ENCODE measurements at regions not wholly inside any gene's neighbourhood (a gene's known extent, or its start where the extent isn't known, plus 50 kb on each side); places are given as distances from the start of the nearest gene placed in this dataset.
"Not testable (repeated sequence)": the region's sequence is repeated elsewhere in the genome, so short reads cannot be mapped to it uniquely, and the experiment has no call there.

DNA sequence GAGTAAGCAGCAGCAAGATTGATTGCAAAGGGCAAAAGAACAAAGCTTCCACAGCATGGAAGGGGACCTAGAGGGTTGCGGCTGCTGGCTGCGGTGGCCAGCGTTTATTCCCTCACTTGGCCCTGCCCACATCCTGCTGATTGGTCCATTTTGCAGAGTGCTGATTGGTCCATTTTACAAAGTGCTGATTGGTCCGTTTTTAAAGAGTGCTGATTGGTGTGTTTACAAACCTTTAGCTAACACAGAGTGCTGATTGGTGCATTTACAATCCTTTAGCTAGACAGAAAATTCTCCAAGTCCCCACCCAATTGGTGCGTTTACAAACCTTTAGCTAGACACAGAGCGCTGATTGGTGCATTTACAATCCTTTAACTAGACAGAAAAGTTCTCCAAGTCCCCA lies 194.4 kb downstream of the MC4R start:
- TF ChIP-seq POLR2A (conservative IDR thresholded peaks at IDR 0.05); RAD51 (IDR thresholded peaks at IDR 0.05; ENCODE audit: borderline replicate concordance, low read depth); ZC3H4 (CRISPR knock-in tag; IDR thresholded peaks at IDR 0.05; ENCODE audit: borderline replicate concordance); RCOR1 (IDR thresholded peaks at IDR 0.05; ENCODE audit: borderline replicate concordance in 1 of 2, low read depth in 2 of 2, low read length in 2 of 2); EZH2 (IDR thresholded peaks at IDR 0.05; ENCODE audit: borderline replicate concordance, low read depth, low read length): not testable (repeated sequence)
- TF ChIP-seq, protein P1, sequence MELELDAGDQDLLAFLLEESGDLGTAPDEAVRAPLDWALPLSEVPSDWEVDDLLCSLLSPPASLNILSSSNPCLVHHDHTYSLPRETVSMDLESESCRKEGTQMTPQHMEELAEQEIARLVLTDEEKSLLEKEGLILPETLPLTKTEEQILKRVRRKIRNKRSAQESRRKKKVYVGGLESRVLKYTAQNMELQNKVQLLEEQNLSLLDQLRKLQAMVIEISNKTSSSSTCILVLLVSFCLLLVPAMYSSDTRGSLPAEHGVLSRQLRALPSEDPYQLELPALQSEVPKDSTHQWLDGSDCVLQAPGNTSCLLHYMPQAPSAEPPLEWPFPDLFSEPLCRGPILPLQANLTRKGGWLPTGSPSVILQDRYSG (tag; conservative IDR thresholded peaks at IDR 0.05; ENCODE audit: low read depth), result not testable (repeated sequence)
- TF ChIP-seq, protein P2, sequence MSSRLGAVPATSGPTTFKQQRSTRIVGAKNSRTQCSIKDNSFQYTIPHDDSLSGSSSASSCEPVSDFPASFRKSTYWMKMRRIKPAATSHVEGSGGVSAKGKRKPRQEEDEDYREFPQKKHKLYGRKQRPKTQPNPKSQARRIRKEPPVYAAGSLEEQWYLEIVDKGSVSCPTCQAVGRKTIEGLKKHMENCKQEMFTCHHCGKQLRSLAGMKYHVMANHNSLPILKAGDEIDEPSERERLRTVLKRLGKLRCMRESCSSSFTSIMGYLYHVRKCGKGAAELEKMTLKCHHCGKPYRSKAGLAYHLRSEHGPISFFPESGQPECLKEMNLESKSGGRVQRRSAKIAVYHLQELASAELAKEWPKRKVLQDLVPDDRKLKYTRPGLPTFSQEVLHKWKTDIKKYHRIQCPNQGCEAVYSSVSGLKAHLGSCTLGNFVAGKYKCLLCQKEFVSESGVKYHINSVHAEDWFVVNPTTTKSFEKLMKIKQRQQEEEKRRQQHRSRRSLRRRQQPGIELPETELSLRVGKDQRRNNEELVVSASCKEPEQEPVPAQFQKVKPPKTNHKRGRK (tag; IDR thresholded peaks at IDR 0.05), result not testable (repeated sequence)

Measured in K562 (cell line).